Body of pancreas (tissue), 4 donors: ENCODE measurements at regions not wholly inside any gene's neighbourhood (a gene's known extent, or its start where the extent isn't known, plus 50 kb on each side); places are given as distances from the start of the nearest gene placed in this dataset.

Source experiments
- ATAC-seq: fragments of 150-250 bp; one replicate; pipeline ENCODE4 v1.9.1; 2016
- DNase-seq, 4 donors: peaks; one replicate each; pipeline ENCODE4 v3.0.0-alpha.2; 2019
- H3K27ac ChIP-seq, 4 donors: fragments of 200-600 bp; sonication (generic); 1 replicate in 3 of 4; 2 replicates in 1 of 4; pipeline versions ENCODE4 v1.5.1 to v1.6.1; 2016 to 2019; ENCODE audit warnings: mild to moderate bottlenecking in 1 of 4, mixed read lengths in 1 of 4, moderate library complexity in 1 of 4
- H3K27me3 ChIP-seq, 2 donors: fragments of 200-600 bp; sonication (generic); one replicate each; pipeline ENCODE4 v1.6.0; 2016; ENCODE audit warnings: mild to moderate bottlenecking in 1 of 2
- H3K36me3 ChIP-seq, 2 donors: fragments of 200-600 bp; sonication (generic); replicated peaks in 1 of 2; 2 replicates each; pipeline ENCODE4 v1.5.1; 2016; ENCODE audit warnings: low read depth in 2 of 2; ENCODE audit not compliant: insufficient read depth in 1 of 2
- H3K4me1 ChIP-seq: fragments of 200-600 bp; sonication (generic); one replicate; pipeline ENCODE4 v1.6.0; 2016
- H3K4me3 ChIP-seq, 2 donors: fragments of 200-600 bp; sonication (generic); 1 replicate in 1 of 2; 2 replicates in 1 of 2; pipeline ENCODE4 v1.5.1; 2016 to 2019
- H3K9me3 ChIP-seq, 3 donors: fragments of 200-600 bp; sonication (generic); 1 replicate in 2 of 3; 2 replicates in 1 of 3; pipeline ENCODE4 v1.5.1; 2016
- CTCF ChIP-seq, 7 experiments: fragments of 450-650 bp in 4 of 7; fragments of 200-600 bp in 3 of 7; sonication (generic) in 3 of 7; IDR thresholded peaks; one replicate each; pipeline ENCODE4 v1.5.1; 2016 to 2019; ENCODE audit warnings: antibody characterized with exemption in 7 of 7
- POLR2A ChIP-seq, 3 donors: fragments of 450-650 bp; IDR thresholded peaks; one replicate each; pipeline ENCODE4 v1.6.1; 2016; ENCODE audit warnings: antibody characterized with exemption in 3 of 3, mild to moderate bottlenecking in 2 of 3
- WGBS, 2 donors: methylation state at CpG; one replicate each; pipeline ENCODE4 v1.1.5; 2017; 5-methylcytosine and 5-hydroxymethylcytosine counted together
- intact Hi-C: fragments of 100-400 bp; cut with DNase I; formaldehyde crosslinking; loops from one replicate; pipeline ENCODE4 v1.15.1; 2023

- H3K4me1 ChIP-seq, result no peaks in the 10 kb centered on the region
- H3K27ac ChIP-seq, result no peak overlapping the region
- WGBS, 2 donors, result 30 to 39% methylated on average over 1 of the region's 1 CpG
- TF ChIP-seq CTCF (IDR thresholded peaks at IDR 0.05), result no peak
- no peak for TF ChIP-seq POLR2A (IDR thresholded peaks at IDR 0.05)
- no peak for DNase-seq
- intact Hi-C loops, result no loop called here
- H3K27me3 ChIP-seq, result no peaks in the 10 kb centered on the region
- H3K36me3 ChIP-seq, result no peaks in the 10 kb centered on the region
- no peak for ATAC-seq
- H3K9me3 ChIP-seq, result no peaks in the 10 kb centered on the region
- no peak overlapping the region for H3K4me3 ChIP-seq
These were observed 122.3 kb downstream of the ITIH6 start for GRCh38 chrX:54675762-54676161.

- WGBS, 2 donors, result 80 to 86% methylated on average over 2 of the region's 2 CpGs
- DNase-seq, result no peak
- no peak overlapping the region for H3K27ac ChIP-seq
These were observed 102.8 kb downstream of the ITIH6 start for GRCh38 chrX:54695231-54695630.

GRCh38 chrX:54695816-54696487, 102.1 kb downstream of the ITIH6 start:
- ATAC-seq (no peak), DNase-seq (no peak)
- intact Hi-C loops, result no loop called here
- Histone ChIP-seq H3K9me3 (no peaks in the 10 kb centered on the region), H3K36me3 (no peaks in the 10 kb centered on the region), H3K4me3 (no peak overlapping the region), H3K27me3 (no peaks in the 10 kb centered on the region), H3K27ac (no peak overlapping the region), H3K4me1 (no peaks in the 10 kb centered on the region)
- no peak for TF ChIP-seq POLR2A (IDR thresholded peaks at IDR 0.05)
- no peak for TF ChIP-seq CTCF (IDR thresholded peaks at IDR 0.05)
- WGBS, 2 donors, result 52 to 55% methylated on average over 3 to 4 of the region's 6 CpGs

More at GRCh38 chrX:54695231-54695630, 102.8 kb downstream of the ITIH6 start:
- H3K4me3 ChIP-seq, result no peak overlapping the region
- ATAC-seq, result no peak
- no peaks in the 10 kb centered on the region for H3K36me3 ChIP-seq
- H3K4me1 ChIP-seq, result no peaks in the 10 kb centered on the region
- no peak for TF ChIP-seq CTCF (IDR thresholded peaks at IDR 0.05)
- no peak for TF ChIP-seq POLR2A (IDR thresholded peaks at IDR 0.05)
- intact Hi-C loops, result no loop called here
- H3K27me3 ChIP-seq, result no peaks in the 10 kb centered on the region
- H3K9me3 ChIP-seq, result no peaks in the 10 kb centered on the region
